ENCODE measurements at regions not wholly inside any gene's neighbourhood (a gene's known extent, or its start where the extent isn't known, plus 50 kb on each side); places are given as distances from the start of the nearest gene placed in this dataset.

- H3K27ac Mint-ChIP-seq (ENCODE audit: unreplicated experiment): no peak overlapping the region
- no peaks in the 10 kb centered on the region for H3K27me3 ChIP-seq (ENCODE audit: insufficient read depth, low read length)
- H3K36me3 ChIP-seq (ENCODE audit: insufficient read depth, low read length): no peaks in the 10 kb centered on the region
- no peaks in the 10 kb centered on the region for H3K36me3 Mint-ChIP-seq (ENCODE audit: low read depth, unreplicated experiment)
- H3K27ac ChIP-seq (ENCODE audit: low read depth, low read length): no peak overlapping the region
- H3K4me3 ChIP-seq (ENCODE audit: insufficient read depth, low read depth, low read length): no peak overlapping the region
- H3K4me3 Mint-ChIP-seq (ENCODE audit: unreplicated experiment): no peak overlapping the region
- H3K9ac ChIP-seq (ENCODE audit: low read length): no peak overlapping the region
- peaks cover 4% of the 10 kb centered on the region for H3K27me3 Mint-ChIP-seq (ENCODE audit: low read depth, unreplicated experiment)
- H3K9me3 Mint-ChIP-seq (ENCODE audit: unreplicated experiment): peaks cover 2% of the 10 kb centered on the region
- no peak overlapping the region for H2AFZ ChIP-seq (ENCODE audit: low read depth, low read length)
- TF ChIP-seq CTCF (IDR thresholded peaks at IDR 0.05; ENCODE audit: insufficient read depth, low read depth, low read length): no peak
- no peak for TF ChIP-seq EZH2 (IDR thresholded peaks at IDR 0.05; ENCODE audit: insufficient read depth, low read length)
- H3K4me1 Mint-ChIP-seq (ENCODE audit: low read depth, unreplicated experiment): no peaks in the 10 kb centered on the region
- H3K9me3 ChIP-seq (ENCODE audit: insufficient read depth, low read depth, low read length): no peaks in the 10 kb centered on the region
- no peak for DNase-seq (ENCODE audit: low read depth)
- FAIRE-seq: no peak
- H4K20me1 ChIP-seq (ENCODE audit: insufficient read depth, low read length): no peaks in the 10 kb centered on the region
- no peak overlapping the region for H3K4me2 ChIP-seq (ENCODE audit: low read length)
- no peaks in the 10 kb centered on the region for H3K79me2 ChIP-seq (ENCODE audit: insufficient read depth, low read length)
- H3K4me1 ChIP-seq (ENCODE audit: insufficient read depth, low read length): no peaks in the 10 kb centered on the region
These were observed 463.6 kb upstream of the CRIM1 start for GRCh38 chr2:35891936-35892335.

- FAIRE-seq: no peak
- H3K4me3 Mint-ChIP-seq (ENCODE audit: unreplicated experiment): no peak overlapping the region
These were observed 464.1 kb upstream of the CRIM1 start for GRCh38 chr2:35891528-35891927.

More at GRCh38 chr2:35891528-35891927, 464.1 kb upstream of the CRIM1 start:
- Histone ChIP-seq H3K4me2 (ENCODE audit: low read length) (no peak overlapping the region), H3K9me3 (ENCODE audit: insufficient read depth, low read depth, low read length) (no peaks in the 10 kb centered on the region), H3K79me2 (ENCODE audit: insufficient read depth, low read length) (no peaks in the 10 kb centered on the region), H3K27me3 (ENCODE audit: insufficient read depth, low read length) (no peaks in the 10 kb centered on the region), H3K4me3 (ENCODE audit: insufficient read depth, low read depth, low read length) (no peak overlapping the region), H3K4me1 (ENCODE audit: insufficient read depth, low read length) (no peaks in the 10 kb centered on the region), H3K27ac (ENCODE audit: low read depth, low read length) (no peak overlapping the region), H3K36me3 (ENCODE audit: insufficient read depth, low read length) (no peaks in the 10 kb centered on the region), H3K9ac (ENCODE audit: low read length) (no peak overlapping the region), H2AFZ (ENCODE audit: low read depth, low read length) (no peak overlapping the region), H4K20me1 (ENCODE audit: insufficient read depth, low read length) (no peaks in the 10 kb centered on the region)
- peaks cover 2% of the 10 kb centered on the region for H3K9me3 Mint-ChIP-seq (ENCODE audit: unreplicated experiment)
- H3K27me3 Mint-ChIP-seq (ENCODE audit: low read depth, unreplicated experiment): peaks cover 4% of the 10 kb centered on the region
- no peak for DNase-seq (ENCODE audit: low read depth)
- TF ChIP-seq CTCF (IDR thresholded peaks at IDR 0.05; ENCODE audit: insufficient read depth, low read depth, low read length) (no peak), EZH2 (IDR thresholded peaks at IDR 0.05; ENCODE audit: insufficient read depth, low read length) (no peak)
- H3K27ac Mint-ChIP-seq (ENCODE audit: unreplicated experiment): no peak overlapping the region
- H3K4me1 Mint-ChIP-seq (ENCODE audit: low read depth, unreplicated experiment): no peaks in the 10 kb centered on the region
- no peaks in the 10 kb centered on the region for H3K36me3 Mint-ChIP-seq (ENCODE audit: low read depth, unreplicated experiment)
